ENCODE measurements at regions not wholly inside any gene's neighbourhood (a gene's known extent, or its start where the extent isn't known, plus 50 kb on each side); places are given as distances from the start of the nearest gene placed in this dataset.
"Not testable (repeated sequence)": the region's sequence is repeated elsewhere in the genome, so short reads cannot be mapped to it uniquely, and the experiment has no call there.

- DNase-seq (ENCODE audit: low spot score): no peak
These were observed 225.0 kb upstream of the ZNF217 start for GRCh38 chr20:53818457-53819177.

- not testable (repeated sequence) for DNase-seq (ENCODE audit: low spot score)
These were observed 223.9 kb upstream of the ZNF217 start for GRCh38 chr20:53817513-53817912.

- no peak for DNase-seq (ENCODE audit: low spot score)
These were observed 223.3 kb upstream of the ZNF217 start for GRCh38 chr20:53816872-53817398.

GRCh38 chr20:53815509-53815908, 221.9 kb upstream of the ZNF217 start:
- DNase-seq (ENCODE audit: low spot score): no peak

- no peak for DNase-seq (ENCODE audit: low spot score)
These were observed 220.4 kb upstream of the ZNF217 start for GRCh38 chr20:53814060-53814459.

- DNase-seq (ENCODE audit: low spot score): no peak
These were observed 220.0 kb upstream of the ZNF217 start for GRCh38 chr20:53813636-53814035.

GRCh38 chr20:53811577-53811976, 217.9 kb upstream of the ZNF217 start:
- DNase-seq (ENCODE audit: low spot score): no peak

- no peak for DNase-seq (ENCODE audit: low spot score)
These were observed 217.2 kb upstream of the ZNF217 start for GRCh38 chr20:53810661-53811355.

GRCh38 chr20:53809728-53810365, 216.2 kb upstream of the ZNF217 start:
- DNase-seq (ENCODE audit: low spot score): no peak

GRCh38 chr20:53809217-53809616, 215.6 kb upstream of the ZNF217 start:
- DNase-seq (ENCODE audit: low spot score): no peak

- DNase-seq (ENCODE audit: low spot score): no peak
These were observed 215.1 kb upstream of the ZNF217 start for GRCh38 chr20:53808733-53809132.

GRCh38 chr20:53808302-53808701, 214.7 kb upstream of the ZNF217 start:
- not testable (repeated sequence) for DNase-seq (ENCODE audit: low spot score)

- no peak for DNase-seq (ENCODE audit: low spot score)
These were observed 213.2 kb upstream of the ZNF217 start for GRCh38 chr20:53806683-53807401.

GRCh38 chr20:53805895-53806384, 212.3 kb upstream of the ZNF217 start:
- DNase-seq (ENCODE audit: low spot score): no peak

- DNase-seq (ENCODE audit: low spot score): no peak
These were observed 211.6 kb upstream of the ZNF217 start for GRCh38 chr20:53804920-53805894.

- DNase-seq (ENCODE audit: low spot score): not testable (repeated sequence)
These were observed 210.7 kb upstream of the ZNF217 start for GRCh38 chr20:53804308-53804707.

- DNase-seq (ENCODE audit: low spot score): no peak
These were observed 210.0 kb upstream of the ZNF217 start for GRCh38 chr20:53803492-53804155.

GRCh38 chr20:53801609-53802370, 208.2 kb upstream of the ZNF217 start:
- no peak for DNase-seq (ENCODE audit: low spot score)

GRCh38 chr20:53800883-53801604, 207.4 kb upstream of the ZNF217 start:
- no peak for DNase-seq (ENCODE audit: low spot score)
